HEK293 (cell line): ENCODE measurements at regions not wholly inside any gene's neighbourhood (a gene's known extent, or its start where the extent isn't known, plus 50 kb on each side); places are given as distances from the start of the nearest gene placed in this dataset.

ENCODE experiments used
- CTCF ChIA-PET: fragments of 350-600 bp; formaldehyde crosslinking; extraction: SDS; loops from one replicate; lab custom pipeline; 2021; ENCODE audit warnings: antibody characterized with exemption; lab: Yijun Ruan, JAX
- POLR2A ChIA-PET: fragments of 300-600 bp; formaldehyde crosslinking; extraction: SDS; loops from one replicate; lab custom pipeline; 2020; ENCODE audit warnings: antibody characterized with exemption, inconsistent platforms; lab: Yijun Ruan, JAX
- H3K27ac ChIP-seq: fragments of 200-500 bp; sonication (Bioruptor generic); 2 replicates; pipeline ENCODE4 v1.5.1; 2014; ENCODE audit warnings: low read depth, low read length, control low read depth, inconsistent platforms; ENCODE audit errors: extremely low read depth
- H3K36me3 ChIP-seq, 2 experiments: fragments of 200-500 bp in 1 of 2; sonication (Bioruptor generic) in 1 of 2; 1 replicate in 1 of 2; 2 replicates in 1 of 2; pipeline ENCODE4 v1.5.1; 2014 to 2017; ENCODE audit warnings: inconsistent platforms in 2 of 2, low read length in 2 of 2; ENCODE audit not compliant: control insufficient read depth in 2 of 2, insufficient read depth in 1 of 2
- H3K4me1 ChIP-seq: fragments of 200-500 bp; sonication (Bioruptor generic); 2 replicates; pipeline ENCODE4 v1.5.1; 2014; ENCODE audit warnings: mild to moderate bottlenecking, low read length, inconsistent platforms; ENCODE audit not compliant: control insufficient read depth, insufficient read depth
- H3K4me3 ChIP-seq: 2 replicates; pipeline ENCODE4 v1.5.1; 2011; ENCODE audit warnings: low read depth, mild to moderate bottlenecking, control low read depth, low read length, moderate library complexity
- H3K9me3 ChIP-seq: fragments of 200-500 bp; sonication (Bioruptor generic); 2 replicates; pipeline ENCODE4 v1.5.1; 2014; ENCODE audit warnings: low read depth, low read length, inconsistent platforms; ENCODE audit not compliant: control insufficient read depth, insufficient read depth
- GLI2 ChIP-seq: fragments of 450-650 bp; formaldehyde crosslinking; IDR thresholded peaks from 2 replicates; pipeline ENCODE4; 2017; ENCODE audit warnings: missing biosample characterization, missing genetic modification characterization, low read depth, borderline replicate concordance
- KLF1 ChIP-seq: fragments of 450-650 bp; formaldehyde crosslinking; IDR thresholded peaks from 2 replicates; pipeline ENCODE4 v1.5.1; 2016; ENCODE audit warnings: missing biosample characterization, missing genetic modification characterization
- SCRT2 ChIP-seq: fragments of 450-650 bp; formaldehyde crosslinking; IDR thresholded peaks from 2 replicates; pipeline ENCODE4 v1.5.1; 2016; ENCODE audit warnings: missing biosample characterization, missing genetic modification characterization
- SP3 ChIP-seq: fragments of 450-650 bp; formaldehyde crosslinking; IDR thresholded peaks from 2 replicates; pipeline ENCODE4 v1.5.1; 2016; ENCODE audit warnings: missing biosample characterization, missing genetic modification characterization
- TRIM28 ChIP-seq: IDR thresholded peaks from 2 replicates; pipeline ENCODE4 v1.6.1; 2011; ENCODE audit warnings: low read length, control low read depth, borderline replicate concordance
- YY1 ChIP-seq: fragments of 450-650 bp; formaldehyde crosslinking; IDR thresholded peaks from 2 replicates; pipeline ENCODE4 v1.5.1; 2018; ENCODE audit warnings: missing biosample characterization, missing genetic modification characterization
- ZBTB21 ChIP-seq: fragments of 450-650 bp; formaldehyde crosslinking; IDR thresholded peaks from 2 replicates; pipeline ENCODE4 v1.5.1; 2017; ENCODE audit warnings: missing biosample characterization, missing genetic modification characterization
- ZFHX2 ChIP-seq: fragments of 450-650 bp; formaldehyde crosslinking; conservative IDR thresholded peaks from 2 replicates; pipeline ENCODE4 v1.5.1; 2016; ENCODE audit warnings: missing biosample characterization, missing genetic modification characterization
- ZNF138 ChIP-seq: fragments of 450-650 bp; formaldehyde crosslinking; IDR thresholded peaks from 2 replicates; pipeline ENCODE4 v1.5.1; 2016; ENCODE audit warnings: missing biosample characterization, missing genetic modification characterization, borderline replicate concordance
- ZNF335 ChIP-seq: fragments of 450-650 bp; formaldehyde crosslinking; conservative IDR thresholded peaks from 2 replicates; pipeline ENCODE4 v1.5.1; 2016; ENCODE audit warnings: missing biosample characterization, missing genetic modification characterization
- ZNF350 ChIP-seq: fragments of 450-650 bp; formaldehyde crosslinking; IDR thresholded peaks from 2 replicates; pipeline ENCODE4 v1.5.0; 2017; ENCODE audit warnings: missing biosample characterization, mild to moderate bottlenecking, missing genetic modification characterization
- ZNF391 ChIP-seq: fragments of 450-650 bp; formaldehyde crosslinking; IDR thresholded peaks from 2 replicates; pipeline ENCODE4 v1.5.1; 2016; ENCODE audit warnings: low read depth, missing biosample characterization, missing genetic modification characterization, borderline replicate concordance
- ZNF426 ChIP-seq: fragments of 450-650 bp; formaldehyde crosslinking; IDR thresholded peaks from 2 replicates; pipeline ENCODE4 v1.5.1; 2017; ENCODE audit warnings: missing biosample characterization, missing genetic modification characterization, mild to moderate bottlenecking, inconsistent platforms, moderate library complexity
- ZNF549 ChIP-seq: fragments of 450-650 bp; IDR thresholded peaks from 2 replicates; pipeline ENCODE4 v1.5.1; 2018; ENCODE audit warnings: missing biosample characterization, missing genetic modification characterization, mild to moderate bottlenecking, inconsistent platforms, moderate library complexity
- ZNF555 ChIP-seq: fragments of 450-650 bp; formaldehyde crosslinking; conservative IDR thresholded peaks from 2 replicates; pipeline ENCODE4 v1.5.1; 2017; ENCODE audit warnings: missing biosample characterization, mild to moderate bottlenecking, missing genetic modification characterization, inconsistent platforms
- ZNF610 ChIP-seq: fragments of 450-650 bp; formaldehyde crosslinking; IDR thresholded peaks from 2 replicates; pipeline ENCODE4 v1.5.1; 2016; ENCODE audit warnings: missing biosample characterization, missing genetic modification characterization, borderline replicate concordance
- ZNF768 ChIP-seq: fragments of 450-650 bp; formaldehyde crosslinking; IDR thresholded peaks from 2 replicates; pipeline ENCODE4 v1.5.1; 2018; ENCODE audit warnings: missing biosample characterization, mild to moderate bottlenecking, missing genetic modification characterization
- ZNF792 ChIP-seq: fragments of 450-650 bp; formaldehyde crosslinking; IDR thresholded peaks from 2 replicates; pipeline ENCODE4 v1.5.1; 2016; ENCODE audit warnings: missing biosample characterization, missing genetic modification characterization
- TF ChIP-seq, protein P1 (sequence below): fragments of 450-650 bp; formaldehyde crosslinking; IDR thresholded peaks from 2 replicates; pipeline ENCODE4 v1.5.1; 2016; ENCODE audit warnings: missing biosample characterization, missing genetic modification characterization
- TF ChIP-seq, protein P2 (sequence below): fragments of 450-650 bp; formaldehyde crosslinking; IDR thresholded peaks from 2 replicates; pipeline ENCODE4 v1.5.1; 2016; ENCODE audit warnings: missing biosample characterization, missing genetic modification characterization
- TF ChIP-seq, protein P3 (sequence below): fragments of 450-650 bp; formaldehyde crosslinking; IDR thresholded peaks from 2 replicates; pipeline ENCODE4 v1.5.1; 2017; ENCODE audit warnings: missing biosample characterization, missing genetic modification characterization
- TF ChIP-seq, protein P4 (sequence below): fragments of 450-650 bp; formaldehyde crosslinking; IDR thresholded peaks from 2 replicates; pipeline ENCODE4 v1.5.1; 2016; ENCODE audit warnings: missing biosample characterization, missing genetic modification characterization
- TF ChIP-seq, protein P5 (sequence below): IDR thresholded peaks from 2 replicates; pipeline ENCODE4 v1.6.1; 2011; ENCODE audit warnings: mild to moderate bottlenecking, low read depth, low read length, borderline replicate concordance

DNA sequence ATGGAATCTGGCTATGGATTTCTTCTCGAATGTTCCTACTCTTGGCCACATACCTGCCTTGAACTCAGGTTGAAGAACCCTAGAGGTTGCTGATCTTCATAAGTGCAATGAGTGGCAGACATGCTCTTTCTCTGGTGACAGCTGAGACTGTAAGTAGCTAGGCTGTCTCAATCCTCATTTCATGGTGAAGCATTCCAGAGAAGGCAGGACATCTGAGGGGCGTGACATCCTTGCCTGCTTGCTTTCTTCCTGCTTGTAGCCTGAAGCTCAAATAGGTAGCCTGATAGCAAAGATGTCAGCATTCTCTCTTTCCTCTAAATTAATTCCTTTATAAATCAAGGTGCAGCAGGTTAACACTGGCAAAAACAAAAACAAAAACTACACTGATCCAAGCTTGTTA is 114.6 kb upstream of the MAGI3 start (continued):
- TF ChIP-seq, protein P1, sequence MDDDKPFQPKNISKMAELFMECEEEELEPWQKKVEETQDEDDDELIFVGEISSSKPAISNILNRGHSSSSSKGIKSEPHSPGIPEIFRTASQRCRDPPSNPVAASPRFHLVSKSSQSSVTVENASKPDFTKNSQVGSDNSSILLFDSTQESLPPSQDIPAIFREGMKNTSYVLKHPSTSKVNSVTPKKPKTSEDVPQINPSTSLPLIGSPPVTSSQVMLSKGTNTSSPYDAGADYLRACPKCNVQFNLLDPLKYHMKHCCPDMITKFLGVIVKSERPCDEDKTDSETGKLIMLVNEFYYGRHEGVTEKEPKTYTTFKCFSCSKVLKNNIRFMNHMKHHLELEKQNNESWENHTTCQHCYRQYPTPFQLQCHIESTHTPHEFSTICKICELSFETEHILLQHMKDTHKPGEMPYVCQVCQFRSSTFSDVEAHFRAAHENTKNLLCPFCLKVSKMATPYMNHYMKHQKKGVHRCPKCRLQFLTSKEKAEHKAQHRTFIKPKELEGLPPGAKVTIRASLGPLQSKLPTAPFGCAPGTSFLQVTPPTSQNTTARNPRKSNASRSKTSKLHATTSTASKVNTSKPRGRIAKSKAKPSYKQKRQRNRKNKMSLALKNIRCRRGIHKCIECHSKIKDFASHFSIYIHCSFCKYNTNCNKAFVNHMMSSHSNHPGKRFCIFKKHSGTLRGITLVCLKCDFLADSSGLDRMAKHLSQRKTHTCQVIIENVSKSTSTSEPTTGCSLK, result no peak
- TF ChIP-seq KLF1, result no peak
- TF ChIP-seq, protein P2, sequence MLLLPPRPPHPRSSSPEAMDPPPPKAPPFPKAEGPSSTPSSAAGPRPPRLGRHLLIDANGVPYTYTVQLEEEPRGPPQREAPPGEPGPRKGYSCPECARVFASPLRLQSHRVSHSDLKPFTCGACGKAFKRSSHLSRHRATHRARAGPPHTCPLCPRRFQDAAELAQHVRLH (tag by site-specific recombination), result no peak
- no peak for TF ChIP-seq GLI2
- TF ChIP-seq, protein P3, sequence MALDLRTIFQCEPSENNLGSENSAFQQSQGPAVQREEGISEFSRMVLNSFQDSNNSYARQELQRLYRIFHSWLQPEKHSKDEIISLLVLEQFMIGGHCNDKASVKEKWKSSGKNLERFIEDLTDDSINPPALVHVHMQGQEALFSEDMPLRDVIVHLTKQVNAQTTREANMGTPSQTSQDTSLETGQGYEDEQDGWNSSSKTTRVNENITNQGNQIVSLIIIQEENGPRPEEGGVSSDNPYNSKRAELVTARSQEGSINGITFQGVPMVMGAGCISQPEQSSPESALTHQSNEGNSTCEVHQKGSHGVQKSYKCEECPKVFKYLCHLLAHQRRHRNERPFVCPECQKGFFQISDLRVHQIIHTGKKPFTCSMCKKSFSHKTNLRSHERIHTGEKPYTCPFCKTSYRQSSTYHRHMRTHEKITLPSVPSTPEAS (tag by site-specific recombination), result no peak
- no peak for TF ChIP-seq ZNF350 (tag by site-specific recombination)
- TF ChIP-seq ZNF610 (tag by site-specific recombination), result no peak

DNA sequence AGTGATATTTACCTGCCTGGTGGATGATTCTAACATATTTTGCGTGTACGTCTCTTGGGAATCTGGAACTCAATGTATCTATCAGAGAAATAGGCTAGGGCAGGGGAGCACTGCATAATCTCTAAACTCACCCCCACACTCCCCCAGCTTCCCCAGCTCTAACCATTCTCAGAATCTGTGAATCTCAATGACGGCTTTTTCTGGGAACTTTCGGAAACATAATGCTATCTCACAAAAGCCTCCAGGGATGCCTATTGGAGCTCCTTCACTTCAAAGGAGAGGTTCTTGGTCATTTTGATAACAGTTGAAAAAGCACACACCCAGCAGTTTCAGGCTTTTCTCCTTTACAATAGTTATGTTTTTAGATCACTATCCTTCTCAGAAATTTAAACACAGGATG is 113.8 kb upstream of the MAGI3 start:
- no peak overlapping the region for H3K27ac ChIP-seq
- POLR2A ChIA-PET, result interaction anchor here (1.2 kb wide), 1 partner anchor 114 kb away, joined by 3 read pairs; the partner anchor contains the start of gene MAGI3
- H3K36me3 ChIP-seq, result no peaks in the 10 kb centered on the region
- no peaks in the 10 kb centered on the region for H3K9me3 ChIP-seq
- H3K4me3 ChIP-seq, result no peak overlapping the region
- CTCF ChIA-PET, result interaction anchor here (0.7 kb wide), 1 partner anchor 30 kb away, joined by 4 read pairs; no protein-coding TSS in a partner anchor
- TF ChIP-seq, protein P4, sequence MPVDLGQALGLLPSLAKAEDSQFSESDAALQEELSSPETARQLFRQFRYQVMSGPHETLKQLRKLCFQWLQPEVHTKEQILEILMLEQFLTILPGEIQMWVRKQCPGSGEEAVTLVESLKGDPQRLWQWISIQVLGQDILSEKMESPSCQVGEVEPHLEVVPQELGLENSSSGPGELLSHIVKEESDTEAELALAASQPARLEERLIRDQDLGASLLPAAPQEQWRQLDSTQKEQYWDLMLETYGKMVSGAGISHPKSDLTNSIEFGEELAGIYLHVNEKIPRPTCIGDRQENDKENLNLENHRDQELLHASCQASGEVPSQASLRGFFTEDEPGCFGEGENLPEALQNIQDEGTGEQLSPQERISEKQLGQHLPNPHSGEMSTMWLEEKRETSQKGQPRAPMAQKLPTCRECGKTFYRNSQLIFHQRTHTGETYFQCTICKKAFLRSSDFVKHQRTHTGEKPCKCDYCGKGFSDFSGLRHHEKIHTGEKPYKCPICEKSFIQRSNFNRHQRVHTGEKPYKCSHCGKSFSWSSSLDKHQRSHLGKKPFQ (tag by site-specific recombination), result no peak
- TF ChIP-seq ZNF555 (tag by site-specific recombination), result no peak
- TF ChIP-seq SCRT2 (tag by site-specific recombination), result no peak
- no peak for TF ChIP-seq ZNF335 (tag by site-specific recombination)
- TF ChIP-seq ZNF426 (tag by site-specific recombination), result no peak
- TF ChIP-seq SP3 (tag by site-specific recombination), result no peak
- TF ChIP-seq ZNF549 (tag by site-specific recombination), result no peak
- TF ChIP-seq, protein P5, sequence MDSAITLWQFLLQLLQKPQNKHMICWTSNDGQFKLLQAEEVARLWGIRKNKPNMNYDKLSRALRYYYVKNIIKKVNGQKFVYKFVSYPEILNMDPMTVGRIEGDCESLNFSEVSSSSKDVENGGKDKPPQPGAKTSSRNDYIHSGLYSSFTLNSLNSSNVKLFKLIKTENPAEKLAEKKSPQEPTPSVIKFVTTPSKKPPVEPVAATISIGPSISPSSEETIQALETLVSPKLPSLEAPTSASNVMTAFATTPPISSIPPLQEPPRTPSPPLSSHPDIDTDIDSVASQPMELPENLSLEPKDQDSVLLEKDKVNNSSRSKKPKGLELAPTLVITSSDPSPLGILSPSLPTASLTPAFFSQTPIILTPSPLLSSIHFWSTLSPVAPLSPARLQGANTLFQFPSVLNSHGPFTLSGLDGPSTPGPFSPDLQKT, result no peak
- no peak for TF ChIP-seq YY1
- no peak for TF ChIP-seq ZBTB21
- no peak for TF ChIP-seq ZFHX2 (tag by site-specific recombination)
- TF ChIP-seq TRIM28, result no peak
- no peak for TF ChIP-seq ZNF391
- no peak for TF ChIP-seq ZNF138 (tag by site-specific recombination)
- TF ChIP-seq ZNF768, result no peak
- no peak for TF ChIP-seq ZNF792
- TF ChIP-seq, all 188 proteins: peak for 0
- no peaks in the 10 kb centered on the region for H3K4me1 ChIP-seq
